ENCODE measurements at regions not wholly inside any gene's neighbourhood (a gene's known extent, or its start where the extent isn't known, plus 50 kb on each side); places are given as distances from the start of the nearest gene placed in this dataset.

- DNase-seq: no peak
Measured at GRCh38 chr3:31008994-31009393, 114.5 kb upstream of the GADL1 start.

GRCh38 chr3:31009881-31010280 lies 115.4 kb upstream of the GADL1 start:
- no peak for DNase-seq

DNA sequence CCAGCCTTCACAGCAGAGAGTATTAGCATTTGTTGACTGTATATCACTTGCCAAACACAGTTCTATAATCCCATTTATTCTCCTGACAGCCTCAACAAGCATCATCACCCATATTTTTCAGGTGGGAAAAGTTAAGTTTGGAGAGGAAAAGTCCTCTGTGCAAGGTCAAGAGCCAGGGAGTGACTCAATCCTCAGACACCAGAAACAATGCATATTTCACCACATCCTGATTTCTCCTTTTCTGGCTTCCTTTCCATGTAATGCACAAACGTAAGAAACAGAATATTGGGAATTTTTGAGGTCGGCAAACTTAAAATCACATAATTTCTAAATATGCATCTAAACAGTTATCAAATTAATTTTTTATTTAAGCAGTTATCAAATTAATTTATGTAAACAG lies 116.0 kb upstream of the GADL1 start:
- no peak for DNase-seq

GRCh38 chr3:31011380-31011779 lies 116.9 kb upstream of the GADL1 start:
- peak; percentile 81 to 94 for DNase-seq

- DNase-seq: no peak
Measured at GRCh38 chr3:31013090-31013489, 118.6 kb upstream of the GADL1 start.

DNA sequence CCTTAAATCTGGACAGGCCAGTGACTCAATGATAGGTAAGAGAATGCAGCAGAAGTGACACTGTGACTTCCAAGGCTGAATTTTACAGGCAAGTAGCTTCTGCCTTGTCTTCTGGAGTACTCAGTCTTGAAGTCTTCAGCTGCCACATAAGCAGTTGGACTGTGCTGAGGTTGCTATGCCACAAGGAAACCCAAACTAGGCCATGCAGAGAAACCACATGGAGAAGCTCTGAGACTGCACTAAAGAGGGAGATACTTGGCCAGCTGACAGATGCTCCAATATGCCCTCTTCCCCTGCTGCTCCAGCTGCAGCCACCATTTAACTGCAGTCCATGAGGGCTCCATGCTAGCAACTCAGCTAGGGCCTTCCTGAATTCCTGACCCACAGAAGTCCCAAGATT lies 119.4 kb upstream of the GADL1 start:
- DNase-seq: no peak

GRCh38 chr3:31014317-31015040 lies 120.0 kb upstream of the GADL1 start:
- no peak for DNase-seq

DNA sequence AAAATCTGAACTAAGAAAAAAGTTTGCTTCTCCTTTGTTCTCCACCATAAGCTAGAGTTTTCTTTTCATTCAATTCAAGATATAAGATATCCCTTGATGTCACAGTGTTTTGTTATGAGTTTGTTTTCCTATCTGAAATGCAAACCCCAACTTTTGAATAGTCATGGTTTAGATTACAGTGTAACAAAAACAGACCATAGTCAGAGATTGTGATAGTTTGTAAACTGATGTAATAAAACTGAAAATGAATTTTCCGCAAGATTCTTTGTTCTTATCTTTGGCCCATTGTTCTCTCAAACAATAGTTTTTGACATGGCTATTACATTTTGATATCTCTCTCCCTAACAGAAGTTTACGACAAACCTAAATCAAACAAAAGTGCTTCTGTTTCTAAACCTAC lies 121.7 kb upstream of the GADL1 start:
- no peak for DNase-seq

- peak in 1 of 2 experiments; percentile 32 for DNase-seq
Measured at GRCh38 chr3:31022716-31023115, 128.3 kb upstream of the GADL1 start.

DNA sequence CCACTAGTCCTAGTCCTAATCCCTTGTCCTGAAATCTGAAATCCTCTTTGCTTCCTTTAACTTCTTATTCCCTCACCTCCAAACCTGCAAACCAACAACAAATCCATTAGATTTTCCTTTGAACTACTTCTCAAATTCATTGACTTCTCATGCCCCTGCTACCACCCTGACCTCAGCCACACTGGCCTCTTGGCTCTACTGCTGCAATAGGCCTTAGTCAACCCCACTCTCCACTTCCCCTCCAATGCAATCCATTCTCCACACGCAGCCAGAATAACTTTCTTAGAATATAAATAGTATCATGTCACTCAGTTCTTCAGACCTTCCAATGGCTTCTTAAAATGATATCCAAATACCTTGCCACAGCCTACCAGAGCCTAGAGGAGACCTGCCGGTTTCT lies 131.1 kb upstream of the GADL1 start:
- DNase-seq: no peak

GRCh38 chr3:31027191-31027761 lies 132.8 kb upstream of the GADL1 start:
- no peak for DNase-seq

- DNase-seq: no peak
Measured at GRCh38 chr3:31027914-31028313, 133.5 kb upstream of the GADL1 start.

DNA sequence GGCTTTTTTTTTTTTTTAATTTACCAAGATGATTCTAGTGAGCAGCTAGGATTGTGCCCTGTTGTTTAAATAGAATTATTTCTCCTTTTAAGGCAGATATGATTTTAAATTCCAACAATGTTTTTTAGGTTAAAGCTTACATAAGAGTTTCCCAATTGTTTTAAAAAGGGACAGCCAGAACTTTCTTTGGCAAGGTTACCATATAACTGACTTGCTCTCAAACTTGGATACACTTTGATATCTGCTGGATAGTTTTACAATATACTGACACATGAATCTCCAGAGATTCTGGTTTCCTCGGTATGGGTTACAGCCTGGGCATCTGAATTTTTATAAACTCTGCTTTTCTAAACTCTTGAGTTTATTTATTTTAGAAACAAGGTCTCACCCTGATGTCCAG lies 134.3 kb upstream of the GADL1 start:
- DNase-seq: no peak

GRCh38 chr3:31029706-31030105 lies 135.2 kb upstream of the GADL1 start:
- DNase-seq: no peak

- no peak for DNase-seq
Measured at GRCh38 chr3:31035681-31036080, 141.2 kb upstream of the GADL1 start.

GRCh38 chr3:31038086-31038739 lies 143.8 kb upstream of the GADL1 start:
- no peak for DNase-seq

- DNase-seq: no peak
Measured at GRCh38 chr3:31039145-31039544, 144.7 kb upstream of the GADL1 start.

DNA sequence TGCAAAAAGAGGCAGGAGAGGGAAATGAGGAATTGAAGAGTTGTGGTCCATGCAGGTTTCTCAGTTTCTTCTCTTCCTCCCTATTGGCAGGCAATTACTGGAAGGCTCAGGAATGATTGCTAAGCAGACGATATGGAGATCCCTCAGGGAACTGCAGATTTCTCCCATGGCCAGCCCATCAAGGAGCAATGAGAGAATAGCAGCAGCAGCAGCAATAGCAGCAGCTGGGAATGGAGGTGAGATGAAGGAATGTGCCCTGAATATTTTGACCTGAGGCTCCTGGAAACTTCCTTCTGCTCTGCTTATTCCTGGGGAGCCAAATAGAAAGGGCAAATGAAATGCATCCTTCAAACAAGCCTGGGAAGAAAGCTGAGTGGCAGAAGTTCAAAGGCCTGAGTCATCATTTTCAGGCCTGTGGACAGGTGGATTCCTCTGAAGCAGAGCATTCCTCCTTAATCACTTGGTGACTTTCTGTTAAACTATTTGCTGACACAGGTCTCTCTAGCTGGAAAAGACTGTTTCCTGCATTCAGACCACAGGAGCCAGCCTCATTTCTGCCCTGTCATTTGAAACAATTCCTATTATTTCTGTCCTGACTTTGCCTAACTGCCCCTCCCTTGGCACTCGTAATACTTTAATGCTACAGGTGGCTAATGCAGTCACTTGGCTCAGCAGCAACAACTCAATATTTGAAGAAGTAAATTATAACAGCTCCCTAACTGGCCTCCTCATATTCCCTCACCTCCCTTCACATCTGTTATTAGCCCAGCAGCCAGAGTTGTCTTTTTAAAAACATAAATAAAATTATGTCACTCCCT lies 146.9 kb upstream of the GADL1 start:
- DNase-seq: no peak

- no peak for DNase-seq
Measured at GRCh38 chr3:31043184-31043819, 148.8 kb upstream of the GADL1 start.

DNA sequence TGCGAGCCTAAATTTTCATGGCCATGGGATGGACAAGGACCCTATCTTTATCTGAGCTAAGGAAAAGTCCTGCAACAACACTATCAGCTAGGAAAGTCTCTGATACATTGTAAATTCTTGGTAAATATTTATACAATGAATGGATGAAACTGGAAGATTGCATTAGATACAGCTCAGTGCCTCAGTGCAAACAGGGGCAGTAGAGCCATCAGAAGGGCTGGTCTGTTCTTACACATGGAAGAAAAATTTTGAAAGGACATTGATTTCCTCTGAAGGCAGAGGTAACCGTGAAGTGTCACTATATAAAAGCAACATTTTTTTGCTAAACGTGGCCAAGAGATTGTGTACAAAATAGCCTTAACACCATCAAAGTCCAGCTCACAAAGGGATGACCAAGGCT lies 153.2 kb upstream of the GADL1 start:
- no peak for DNase-seq

DNA sequence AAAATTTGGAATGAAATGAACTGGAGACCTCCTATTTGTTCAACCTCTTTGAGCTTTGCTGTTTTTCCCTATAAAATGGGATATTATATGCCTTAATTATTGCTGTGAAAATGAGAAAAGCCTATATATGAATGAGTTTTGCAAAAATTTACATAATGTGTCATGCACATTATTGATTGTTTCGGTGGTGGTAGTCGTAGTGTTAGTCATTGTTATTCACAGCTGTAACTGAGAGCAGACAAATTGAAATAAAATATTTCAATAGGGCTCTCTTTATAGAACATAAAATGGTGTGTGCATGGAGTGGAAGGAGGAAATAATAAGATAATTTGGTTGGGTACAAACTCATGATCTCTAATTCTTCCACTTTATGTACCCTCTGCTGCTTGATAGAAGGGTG lies 153.7 kb upstream of the GADL1 start:
- DNase-seq: no peak

DNA sequence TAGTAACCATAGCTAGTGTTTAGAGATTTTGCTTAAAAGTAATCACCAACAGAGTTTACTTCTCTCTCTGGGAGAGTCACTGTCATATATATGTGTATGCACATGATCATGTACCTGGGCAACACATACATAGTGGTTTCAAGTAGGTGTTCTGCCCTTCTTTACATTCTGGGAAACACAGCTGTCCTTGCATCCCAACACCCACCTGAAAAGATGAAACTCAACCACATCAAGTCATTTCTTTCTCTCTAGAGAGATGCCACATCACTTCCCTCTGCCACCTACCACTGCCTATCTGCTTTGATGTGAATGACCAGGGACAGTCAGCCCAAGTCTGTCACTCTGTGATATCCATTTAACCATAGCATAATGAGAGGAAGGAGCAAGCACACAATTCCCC lies 155.8 kb upstream of the GADL1 start:
- DNase-seq: no peak

- no peak for DNase-seq
Measured at GRCh38 chr3:31051226-31051625, 156.8 kb upstream of the GADL1 start.
